ENCODE measurements at regions not wholly inside any gene's neighbourhood (a gene's known extent, or its start where the extent isn't known, plus 50 kb on each side); places are given as distances from the start of the nearest gene placed in this dataset.
"Not testable (repeated sequence)": the region's sequence is repeated elsewhere in the genome, so short reads cannot be mapped to it uniquely, and the experiment has no call there.

- no peak for DNase-seq
- no peak for TF ChIP-seq CTCF (IDR thresholded peaks at IDR 0.05)
- Histone ChIP-seq H3K9me3 (no peaks in the 10 kb centered on the region), H3K4me3 (no peak overlapping the region), H3K36me3 (ENCODE audit: low read depth) (no peaks in the 10 kb centered on the region), H3K4me1 (ENCODE audit: low read depth) (no peaks in the 10 kb centered on the region)
- intact Hi-C loops (cut with DNase I, micrococcal nuclease) = no loop called here
- ATAC-seq = peak; percentile 14
These were observed 580.8 kb downstream of the BNC2 start for GRCh38 chr9:16289639-16290038.

- no peak for DNase-seq
- Histone ChIP-seq H3K9me3 (no peaks in the 10 kb centered on the region), H3K4me1 (ENCODE audit: low read depth) (no peaks in the 10 kb centered on the region), H3K4me3 (no peak overlapping the region), H3K36me3 (ENCODE audit: low read depth) (no peaks in the 10 kb centered on the region)
- no peak for TF ChIP-seq CTCF (IDR thresholded peaks at IDR 0.05)
- ATAC-seq = no peak
- intact Hi-C loops (cut with DNase I, micrococcal nuclease) = no loop called here
These were observed 580.3 kb downstream of the BNC2 start for GRCh38 chr9:16290169-16290568.

- intact Hi-C loops (cut with DNase I, micrococcal nuclease) = no loop called here
- no peaks in the 10 kb centered on the region for H3K4me1 ChIP-seq (ENCODE audit: low read depth)
- TF ChIP-seq CTCF (IDR thresholded peaks at IDR 0.05) = no peak
- no peak overlapping the region for H3K4me3 ChIP-seq
- ATAC-seq (no peak), DNase-seq (no peak)
- H3K36me3 ChIP-seq (ENCODE audit: low read depth) = no peaks in the 10 kb centered on the region
- no peaks in the 10 kb centered on the region for H3K9me3 ChIP-seq
These were observed 578.5 kb downstream of the BNC2 start for GRCh38 chr9:16291921-16292320.

- no peaks in the 10 kb centered on the region for H3K4me1 ChIP-seq (ENCODE audit: low read depth)
- ATAC-seq (no peak), DNase-seq (no peak)
- TF ChIP-seq CTCF (IDR thresholded peaks at IDR 0.05) = no peak
- H3K36me3 ChIP-seq (ENCODE audit: low read depth) = no peaks in the 10 kb centered on the region
- H3K4me3 ChIP-seq = no peak overlapping the region
- intact Hi-C loops (cut with DNase I, micrococcal nuclease) = no loop called here
- H3K9me3 ChIP-seq = no peaks in the 10 kb centered on the region
These were observed 576.9 kb downstream of the BNC2 start for GRCh38 chr9:16293610-16294009.

GRCh38 chr9:16294133-16294770 lies 576.2 kb downstream of the BNC2 start:
- Histone ChIP-seq H3K36me3 (ENCODE audit: low read depth) (no peaks in the 10 kb centered on the region), H3K4me1 (ENCODE audit: low read depth) (no peaks in the 10 kb centered on the region), H3K4me3 (no peak overlapping the region), H3K9me3 (no peaks in the 10 kb centered on the region)
- DNase-seq = no peak
- no peak for TF ChIP-seq CTCF (IDR thresholded peaks at IDR 0.05)
- intact Hi-C loops (cut with DNase I, micrococcal nuclease) = no loop called here
- no peak for ATAC-seq

- ATAC-seq; H3K36me3 ChIP-seq (ENCODE audit: low read depth); H3K9me3 ChIP-seq; H3K4me1 ChIP-seq (ENCODE audit: low read depth); H3K4me3 ChIP-seq; intact Hi-C loops (cut with DNase I, micrococcal nuclease); DNase-seq: not testable (repeated sequence)
These were observed 575.5 kb downstream of the BNC2 start for GRCh38 chr9:16294940-16295339.

GRCh38 chr9:16299368-16299767 lies 571.1 kb downstream of the BNC2 start:
- H3K9me3 ChIP-seq; DNase-seq; intact Hi-C loops (cut with DNase I, micrococcal nuclease); ATAC-seq; H3K36me3 ChIP-seq (ENCODE audit: low read depth); H3K4me1 ChIP-seq (ENCODE audit: low read depth); H3K4me3 ChIP-seq: not testable (repeated sequence)

Data from mucosa of descending colon (tissue), 3 donors.